ENCODE measurements at regions not wholly inside any gene's neighbourhood (a gene's known extent, or its start where the extent isn't known, plus 50 kb on each side); places are given as distances from the start of the nearest gene placed in this dataset.

- ChIA-PET CTCF (no interaction called here), POLR2A (ENCODE audit: unreplicated experiment) (no interaction called here)
Measured at GRCh38 chr4:10743357-10743756, 58.8 kb upstream of the CLNK start.

More at GRCh38 chr4:10743357-10743756, 58.8 kb upstream of the CLNK start:
- H3K4me1 ChIP-seq (ENCODE audit: control insufficient read depth, insufficient read depth, low read length): peaks cover 4% of the 10 kb centered on the region; the same call in 1 of the 2 replicates
- dilution Hi-C loops (cut with HindIII; ENCODE audit: low sequenced_read_pairs, unreplicated experiment) (no loop called here), intact Hi-C loops (cut with micrococcal nuclease) (no loop called here), in situ Hi-C loops (cut with MboI; ENCODE audit: low sequenced_read_pairs) (no loop called here)
- H3K4ac ChIP-seq (ENCODE audit: low read depth, low read length): no peak overlapping the region
- 85% methylated on average over 2 of the region's 3 CpGs; no CpG with 5 or more reads in 1 of the 2 experiments for WGBS, 2 experiments (ENCODE audit: extremely low coverage in 2 of 2, insufficient read length in 1 of 2)
- no peak overlapping the region for H3K56ac ChIP-seq (ENCODE audit: extremely low read depth, insufficient read depth, low read length)
- H2AK9ac ChIP-seq (replicated peaks; ENCODE audit: low read depth, low read length, poor library complexity): no peak overlapping the region
- no peak for ATAC-seq (ENCODE audit: low read depth)
- no peak overlapping the region for H4K8ac ChIP-seq (ENCODE audit: low read depth in 2 of 2, low read length in 2 of 2)
- no peaks in the 10 kb centered on the region for H3K36me3 ChIP-seq (ENCODE audit: control insufficient read depth, insufficient read depth, low read length)
- no peak overlapping the region for H2BK5ac ChIP-seq (ENCODE audit: low read depth, low read length, poor library complexity, severe bottlenecking)
- no peak overlapping the region for H2BK20ac ChIP-seq (ENCODE audit: low read depth, low read length)
- no peaks in the 10 kb centered on the region for H4K20me1 ChIP-seq (ENCODE audit: insufficient read depth, low read length)
- no peak overlapping the region for H3K4me2 ChIP-seq (ENCODE audit: low read depth, low read length)
- no peak overlapping the region for H3K18ac ChIP-seq (ENCODE audit: low read depth, low read length)
- H3K9me3 ChIP-seq (ENCODE audit: control insufficient read depth, insufficient read depth, low read length): no peaks in the 10 kb centered on the region
- H3K14ac ChIP-seq (replicated peaks; ENCODE audit: low read depth, low read length): no peak overlapping the region
- no peaks in the 10 kb centered on the region for H3K9me1 ChIP-seq (ENCODE audit: insufficient read depth, low read length)
- H2BK120ac ChIP-seq (ENCODE audit: low read depth, low read length): no peak overlapping the region
- H4K5ac ChIP-seq (ENCODE audit: low read depth, low read length): no peak overlapping the region
- no peak overlapping the region for H3K9ac ChIP-seq (ENCODE audit: low read depth, low read length)
- H3K4me3 ChIP-seq (ENCODE audit: insufficient read depth, low read depth, low read length): no peak overlapping the region
- no peak for TF ChIP-seq BHLHE40 (IDR thresholded peaks at IDR 0.05; ENCODE audit: low read depth, low read length)
- TF ChIP-seq MAFK (IDR thresholded peaks at IDR 0.05; ENCODE audit: low read depth, low read length): no peak
- no peak for TF ChIP-seq FOS (IDR thresholded peaks at IDR 0.05; ENCODE audit: low read depth, low read length)
- TF ChIP-seq RFX5 (IDR thresholded peaks at IDR 0.05; ENCODE audit: low read depth, low read length): no peak
- TF ChIP-seq CHD1 (IDR thresholded peaks at IDR 0.05; ENCODE audit: low read depth, low read length): no peak
- no peaks in the 10 kb centered on the region for H3K79me1 ChIP-seq (ENCODE audit: low read depth in 1 of 2, low read length in 2 of 2)
- H4K91ac ChIP-seq (ENCODE audit: insufficient read depth, low read depth, low read length): no peak overlapping the region
- no peak overlapping the region for H2BK15ac ChIP-seq (ENCODE audit: low read depth, low read length)
- no peak for DNase-seq
- H3K27ac ChIP-seq (ENCODE audit: insufficient read depth, low read length): no peak overlapping the region
- H3K23ac ChIP-seq (ENCODE audit: low read depth, low read length): no peak overlapping the region
- no peak overlapping the region for H2AK5ac ChIP-seq (ENCODE audit: low read depth, low read length)
- BruUV-seq (replicated peaks): no TSS peak
- no peaks in the 10 kb centered on the region; the same call in 1 of the 2 replicates for H3K27me3 ChIP-seq (ENCODE audit: control insufficient read depth, insufficient read depth, low read length)
- no peak overlapping the region for H2AFZ ChIP-seq (replicated peaks; ENCODE audit: low read length, poor library complexity)

Data from IMR-90 (cell line).